ENCODE measurements at regions not wholly inside any gene's neighbourhood (a gene's known extent, or its start where the extent isn't known, plus 50 kb on each side); places are given as distances from the start of the nearest gene placed in this dataset.

DNA sequence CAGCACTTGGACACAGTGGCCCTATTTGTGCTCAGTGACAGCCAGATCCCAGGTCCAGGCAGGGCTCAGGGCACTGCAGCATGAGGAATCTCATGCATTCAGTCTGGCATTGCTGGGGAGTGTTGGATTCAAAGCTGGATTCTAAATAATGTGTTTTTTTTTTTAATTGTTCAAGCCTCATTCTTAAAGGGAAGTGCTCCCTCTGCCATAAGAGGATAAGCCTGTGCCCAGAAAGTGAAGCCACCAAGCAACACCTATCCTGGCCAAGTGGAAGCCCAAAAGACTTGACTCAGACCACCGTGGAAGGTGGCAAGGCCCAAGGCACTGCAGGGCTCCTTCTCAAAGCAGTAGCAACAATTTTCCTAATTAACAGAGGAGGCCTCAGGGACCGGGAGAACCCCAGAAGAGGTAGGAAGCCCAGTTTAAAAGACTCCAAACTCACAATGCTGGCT is 135.6 kb downstream of the ACTL7B start:
- intact Hi-C loops (cut with micrococcal nuclease), result no loop called here
- BruUV-seq (replicated peaks), result no TSS peak
- Histone ChIP-seq H4K20me1 (replicated peaks; ENCODE audit: control insufficient read depth, extremely low read depth, insufficient read depth, low read length) (no peaks in the 10 kb centered on the region), H3K9me3 (replicated peaks; ENCODE audit: control insufficient read depth, insufficient read depth, low read length) (no peaks in the 10 kb centered on the region), H3K79me2 (ENCODE audit: control insufficient read depth, insufficient read depth, low read length) (no peaks in the 10 kb centered on the region), H3K4me3 (replicated peaks in 1 of 3; ENCODE audit: insufficient read depth in 1 of 3, low read depth in 1 of 3, low read length in 3 of 3) (no peak overlapping the region), H3K4me2 (ENCODE audit: insufficient read depth, low read length) (no peak overlapping the region), H2AFZ (ENCODE audit: low read depth, low read length) (no peak overlapping the region), H3K27me3 (ENCODE audit: control insufficient read depth in 2 of 2, insufficient read depth in 2 of 2, low read length in 2 of 2) (no peaks in the 10 kb centered on the region), H3K36me3 (ENCODE audit: control insufficient read depth in 2 of 2, extremely low read depth in 1 of 2, insufficient read depth in 2 of 2, low read length in 2 of 2) (no peaks in the 10 kb centered on the region), H3K27ac (ENCODE audit: insufficient read depth, low read depth, low read length) (no peak overlapping the region), H3K9me1 (replicated peaks; ENCODE audit: control insufficient read depth, extremely low read depth, insufficient read depth, low read length) (no peaks in the 10 kb centered on the region), H3K9ac (replicated peaks; ENCODE audit: extremely low read depth, insufficient read depth, low read length) (no peak overlapping the region), H3K4me1 (ENCODE audit: control insufficient read depth, extremely low read depth, insufficient read depth, low read length) (no peaks in the 10 kb centered on the region)
- FAIRE-seq (no peak), DNase-seq (ENCODE audit: low read depth, low spot score) (no peak)
- ChIA-PET POLR2A (no interaction called here), CTCF (no interaction called here)
- dilution Hi-C loops (cut with MboI; ENCODE audit: extremely low pct_ligation_motif_present, low sequenced_read_pairs), result no loop called here
- no peak for TF ChIP-seq FOS (IDR thresholded peaks at IDR 0.05; ENCODE audit: borderline replicate concordance, insufficient read depth, low read length)
- TF ChIP-seq POLR2A (IDR thresholded peaks at IDR 0.05; ENCODE audit: low read depth, low read length), result no peak
- TF ChIP-seq, protein P1, sequence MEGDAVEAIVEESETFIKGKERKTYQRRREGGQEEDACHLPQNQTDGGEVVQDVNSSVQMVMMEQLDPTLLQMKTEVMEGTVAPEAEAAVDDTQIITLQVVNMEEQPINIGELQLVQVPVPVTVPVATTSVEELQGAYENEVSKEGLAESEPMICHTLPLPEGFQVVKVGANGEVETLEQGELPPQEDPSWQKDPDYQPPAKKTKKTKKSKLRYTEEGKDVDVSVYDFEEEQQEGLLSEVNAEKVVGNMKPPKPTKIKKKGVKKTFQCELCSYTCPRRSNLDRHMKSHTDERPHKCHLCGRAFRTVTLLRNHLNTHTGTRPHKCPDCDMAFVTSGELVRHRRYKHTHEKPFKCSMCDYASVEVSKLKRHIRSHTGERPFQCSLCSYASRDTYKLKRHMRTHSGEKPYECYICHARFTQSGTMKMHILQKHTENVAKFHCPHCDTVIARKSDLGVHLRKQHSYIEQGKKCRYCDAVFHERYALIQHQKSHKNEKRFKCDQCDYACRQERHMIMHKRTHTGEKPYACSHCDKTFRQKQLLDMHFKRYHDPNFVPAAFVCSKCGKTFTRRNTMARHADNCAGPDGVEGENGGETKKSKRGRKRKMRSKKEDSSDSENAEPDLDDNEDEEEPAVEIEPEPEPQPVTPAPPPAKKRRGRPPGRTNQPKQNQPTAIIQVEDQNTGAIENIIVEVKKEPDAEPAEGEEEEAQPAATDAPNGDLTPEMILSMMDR (IDR thresholded peaks at IDR 0.05; ENCODE audit: extremely low read depth in 1 of 2, insufficient read depth in 1 of 2, low read depth in 1 of 2, low read length in 2 of 2), result no peak
- no peak for TF ChIP-seq GATA2 (IDR thresholded peaks at IDR 0.05; ENCODE audit: insufficient read depth, insufficient read length, low read depth, low read length)
- no peak for TF ChIP-seq MYC (IDR thresholded peaks at IDR 0.05; ENCODE audit: low read depth, low read length)
- no peak for TF ChIP-seq EZH2 (IDR thresholded peaks at IDR 0.05; ENCODE audit: borderline replicate concordance, low read depth, low read length, severe bottlenecking)
- no peak for TF ChIP-seq JUN (IDR thresholded peaks at IDR 0.05; ENCODE audit: borderline replicate concordance, insufficient read depth, insufficient read length, low read depth)
- TF ChIP-seq MAX (IDR thresholded peaks at IDR 0.05; ENCODE audit: insufficient read depth, insufficient read length), result no peak
- no peak for TF ChIP-seq POLR2AphosphoS5 (IDR thresholded peaks at IDR 0.05; ENCODE audit: insufficient read depth, low read depth, low read length)

Measured in endothelial cell of umbilical vein (primary cell).